Sigmoid colon (tissue), 4 donors: ENCODE measurements at regions not wholly inside any gene's neighbourhood (a gene's known extent, or its start where the extent isn't known, plus 50 kb on each side); places are given as distances from the start of the nearest gene placed in this dataset.

Experiments used
- CTCF ChIP-seq, 4 experiments: fragments of 450-650 bp in 3 of 4; fragments of 200-600 bp in 1 of 4; IDR thresholded peaks; one replicate each; pipeline ENCODE4 v1.5.1; 2016 to 2019; ENCODE audit warnings: antibody characterized with exemption in 4 of 4, mild to moderate bottlenecking in 3 of 4, moderate library complexity in 2 of 4
- EP300 ChIP-seq, 4 donors: sonication (generic); formaldehyde crosslinking; IDR thresholded peaks; one replicate each; pipeline ENCODE4 v1.6.1; 2017; ENCODE audit warnings: antibody characterized with exemption in 4 of 4
- POLR2A ChIP-seq, 2 donors: fragments of 450-650 bp; IDR thresholded peaks; one replicate each; pipeline ENCODE4 v1.6.1; 2016; ENCODE audit warnings: antibody characterized with exemption in 2 of 2, mild to moderate bottlenecking in 2 of 2, moderate library complexity in 2 of 2
- POLR2AphosphoS5 ChIP-seq, 4 donors: sonication (generic); formaldehyde crosslinking; IDR thresholded peaks; one replicate each; pipeline ENCODE4 v1.6.1; 2017; ENCODE audit warnings: antibody characterized with exemption in 4 of 4

- TF ChIP-seq CTCF (IDR thresholded peaks at IDR 0.05) (no peak), EP300 (IDR thresholded peaks at IDR 0.05) (no peak), POLR2AphosphoS5 (IDR thresholded peaks at IDR 0.05) (no peak), POLR2A (IDR thresholded peaks at IDR 0.05) (no peak)
Observed at GRCh38 chr6:16058929-16059345, 69.9 kb upstream of the MYLIP start.
